ENCODE measurements at regions not wholly inside any gene's neighbourhood (a gene's known extent, or its start where the extent isn't known, plus 50 kb on each side); places are given as distances from the start of the nearest gene placed in this dataset.

DNA sequence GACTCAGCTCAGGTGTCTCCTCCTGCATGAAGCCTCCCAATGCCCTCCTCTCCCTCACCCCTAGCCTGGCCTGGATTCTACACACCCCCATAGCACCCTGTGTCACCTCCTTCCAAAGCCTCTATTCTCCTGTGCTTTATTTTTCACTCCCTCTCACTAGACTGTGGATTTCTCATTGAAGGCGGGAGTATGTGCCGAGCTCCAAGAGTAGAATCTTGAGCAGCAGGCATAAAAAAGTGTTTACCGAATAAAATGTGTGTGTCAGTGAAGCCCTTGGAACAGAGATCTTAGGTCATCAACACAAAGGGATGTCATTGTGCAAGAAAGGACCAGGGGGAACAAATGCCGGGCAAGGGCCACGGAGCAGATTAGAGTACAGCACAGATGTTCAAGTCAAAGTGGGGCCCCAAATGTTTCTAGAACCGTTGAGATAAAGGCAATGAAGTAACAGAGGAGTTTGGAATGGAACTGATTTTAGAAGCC lies 106.1 kb upstream of the TMEM170B start (continued):
- TF ChIP-seq, protein P1, sequence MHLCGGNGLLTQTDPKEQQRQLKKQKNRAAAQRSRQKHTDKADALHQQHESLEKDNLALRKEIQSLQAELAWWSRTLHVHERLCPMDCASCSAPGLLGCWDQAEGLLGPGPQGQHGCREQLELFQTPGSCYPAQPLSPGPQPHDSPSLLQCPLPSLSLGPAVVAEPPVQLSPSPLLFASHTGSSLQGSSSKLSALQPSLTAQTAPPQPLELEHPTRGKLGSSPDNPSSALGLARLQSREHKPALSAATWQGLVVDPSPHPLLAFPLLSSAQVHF (CRISPR knock-in tag; IDR thresholded peaks at IDR 0.05) = no peak
- TF ChIP-seq ZFP62 (CRISPR knock-in tag; IDR thresholded peaks at IDR 0.05) = no peak
- TF ChIP-seq MLLT10 (CRISPR knock-in tag; IDR thresholded peaks at IDR 0.05) = no peak
- TF ChIP-seq ZNF224 (CRISPR knock-in tag; IDR thresholded peaks at IDR 0.05) = no peak
- no peak for TF ChIP-seq SIN3B (IDR thresholded peaks at IDR 0.05; ENCODE audit: low read length)
- TF ChIP-seq, protein P2, sequence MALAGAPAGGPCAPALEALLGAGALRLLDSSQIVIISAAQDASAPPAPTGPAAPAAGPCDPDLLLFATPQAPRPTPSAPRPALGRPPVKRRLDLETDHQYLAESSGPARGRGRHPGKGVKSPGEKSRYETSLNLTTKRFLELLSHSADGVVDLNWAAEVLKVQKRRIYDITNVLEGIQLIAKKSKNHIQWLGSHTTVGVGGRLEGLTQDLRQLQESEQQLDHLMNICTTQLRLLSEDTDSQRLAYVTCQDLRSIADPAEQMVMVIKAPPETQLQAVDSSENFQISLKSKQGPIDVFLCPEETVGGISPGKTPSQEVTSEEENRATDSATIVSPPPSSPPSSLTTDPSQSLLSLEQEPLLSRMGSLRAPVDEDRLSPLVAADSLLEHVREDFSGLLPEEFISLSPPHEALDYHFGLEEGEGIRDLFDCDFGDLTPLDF (CRISPR knock-in tag; IDR thresholded peaks at IDR 0.05) = no peak
- TF ChIP-seq, protein P3, sequence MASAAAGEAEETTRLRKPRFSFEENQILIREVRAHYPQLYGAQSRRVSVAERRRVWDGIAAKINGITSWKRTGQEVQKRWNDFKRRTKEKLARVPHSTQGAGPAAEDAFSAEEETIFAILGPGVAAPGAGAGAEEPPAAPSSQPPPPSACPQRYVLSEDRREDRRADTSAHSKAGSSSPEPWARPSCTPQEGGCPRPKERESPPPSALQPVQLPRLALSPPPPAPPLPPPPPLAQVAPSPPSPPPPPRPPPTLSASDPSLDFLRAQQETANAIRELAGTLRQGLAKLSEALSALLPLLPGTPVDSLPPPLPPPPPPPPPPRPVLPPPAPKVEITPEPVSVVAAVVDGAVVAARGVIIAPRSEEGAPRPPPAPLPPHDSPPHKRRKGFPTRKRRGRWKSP (CRISPR knock-in tag; IDR thresholded peaks at IDR 0.05) = no peak
- TF ChIP-seq MIXL1 (CRISPR knock-in tag; IDR thresholded peaks at IDR 0.05) = peak; percentile 73; the same call in 1 of the 2 replicates
- 0 out of 2 replicates have a peak, but pooled peaks have one; percentile 59 for TF ChIP-seq SIX1 (CRISPR knock-in tag; IDR thresholded peaks at IDR 0.05; ENCODE audit: borderline replicate concordance)
- TF ChIP-seq FOSL2 (CRISPR knock-in tag; IDR thresholded peaks at IDR 0.05) = peak; percentile 73
- TF ChIP-seq ZNF253 (CRISPR knock-in tag; IDR thresholded peaks at IDR 0.05; ENCODE audit: borderline replicate concordance) = no peak
- TF ChIP-seq IKZF4 (CRISPR knock-in tag; IDR thresholded peaks at IDR 0.05; ENCODE audit: borderline replicate concordance, low read depth, not compliant biosample characterization) = no peak
- no peak for TF ChIP-seq ZNF569 (CRISPR knock-in tag; IDR thresholded peaks at IDR 0.05; ENCODE audit: borderline replicate concordance)
- TF ChIP-seq, protein P4, sequence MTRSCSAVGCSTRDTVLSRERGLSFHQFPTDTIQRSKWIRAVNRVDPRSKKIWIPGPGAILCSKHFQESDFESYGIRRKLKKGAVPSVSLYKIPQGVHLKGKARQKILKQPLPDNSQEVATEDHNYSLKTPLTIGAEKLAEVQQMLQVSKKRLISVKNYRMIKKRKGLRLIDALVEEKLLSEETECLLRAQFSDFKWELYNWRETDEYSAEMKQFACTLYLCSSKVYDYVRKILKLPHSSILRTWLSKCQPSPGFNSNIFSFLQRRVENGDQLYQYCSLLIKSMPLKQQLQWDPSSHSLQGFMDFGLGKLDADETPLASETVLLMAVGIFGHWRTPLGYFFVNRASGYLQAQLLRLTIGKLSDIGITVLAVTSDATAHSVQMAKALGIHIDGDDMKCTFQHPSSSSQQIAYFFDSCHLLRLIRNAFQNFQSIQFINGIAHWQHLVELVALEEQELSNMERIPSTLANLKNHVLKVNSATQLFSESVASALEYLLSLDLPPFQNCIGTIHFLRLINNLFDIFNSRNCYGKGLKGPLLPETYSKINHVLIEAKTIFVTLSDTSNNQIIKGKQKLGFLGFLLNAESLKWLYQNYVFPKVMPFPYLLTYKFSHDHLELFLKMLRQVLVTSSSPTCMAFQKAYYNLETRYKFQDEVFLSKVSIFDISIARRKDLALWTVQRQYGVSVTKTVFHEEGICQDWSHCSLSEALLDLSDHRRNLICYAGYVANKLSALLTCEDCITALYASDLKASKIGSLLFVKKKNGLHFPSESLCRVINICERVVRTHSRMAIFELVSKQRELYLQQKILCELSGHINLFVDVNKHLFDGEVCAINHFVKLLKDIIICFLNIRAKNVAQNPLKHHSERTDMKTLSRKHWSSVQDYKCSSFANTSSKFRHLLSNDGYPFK (CRISPR knock-in tag; IDR thresholded peaks at IDR 0.05; ENCODE audit: borderline replicate concordance) = no peak
- TF ChIP-seq BCL6 (CRISPR knock-in tag; IDR thresholded peaks at IDR 0.05) = peak; percentile 53; the same call in 1 of the 2 replicates
- TF ChIP-seq ZNF232 (CRISPR knock-in tag; IDR thresholded peaks at IDR 0.05; ENCODE audit: borderline replicate concordance) = no peak
- peak; percentile 88 for TF ChIP-seq HNF4G (IDR thresholded peaks at IDR 0.05; ENCODE audit: borderline replicate concordance, low read depth, low read length)
- TF ChIP-seq HNF4G (CRISPR knock-in tag; IDR thresholded peaks at IDR 0.05; ENCODE audit: borderline replicate concordance, low read depth) = no peak; the same call in 1 of the 2 replicates
- TF ChIP-seq ZNF546 (CRISPR knock-in tag; conservative IDR thresholded peaks at IDR 0.05) = no peak
- peak; percentile 73 for TF ChIP-seq SOX13 (IDR thresholded peaks at IDR 0.05)
- TF ChIP-seq SOX13 (CRISPR knock-in tag; conservative IDR thresholded peaks at IDR 0.05 in 1 of 2, IDR thresholded peaks at IDR 0.05 in 1 of 2) = peak in 1 of 2 experiments; percentile 94; a peak in 2 of 4 replicates
- TF ChIP-seq, protein P5, sequence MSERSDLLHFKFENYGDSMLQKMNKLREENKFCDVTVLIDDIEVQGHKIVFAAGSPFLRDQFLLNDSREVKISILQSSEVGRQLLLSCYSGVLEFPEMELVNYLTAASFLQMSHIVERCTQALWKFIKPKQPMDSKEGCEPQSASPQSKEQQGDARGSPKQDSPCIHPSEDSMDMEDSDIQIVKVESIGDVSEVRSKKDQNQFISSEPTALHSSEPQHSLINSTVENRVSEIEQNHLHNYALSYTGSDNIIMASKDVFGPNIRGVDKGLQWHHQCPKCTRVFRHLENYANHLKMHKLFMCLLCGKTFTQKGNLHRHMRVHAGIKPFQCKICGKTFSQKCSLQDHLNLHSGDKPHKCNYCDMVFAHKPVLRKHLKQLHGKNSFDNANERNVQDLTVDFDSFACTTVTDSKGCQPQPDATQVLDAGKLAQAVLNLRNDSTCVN (CRISPR knock-in tag; IDR thresholded peaks at IDR 0.05; ENCODE audit: borderline replicate concordance) = peak; percentile 84; the same call in 1 of the 2 replicates
- TF ChIP-seq RBFOX2 (IDR thresholded peaks at IDR 0.05; ENCODE audit: low read depth, low read length) = no peak
- TF ChIP-seq, protein P6, sequence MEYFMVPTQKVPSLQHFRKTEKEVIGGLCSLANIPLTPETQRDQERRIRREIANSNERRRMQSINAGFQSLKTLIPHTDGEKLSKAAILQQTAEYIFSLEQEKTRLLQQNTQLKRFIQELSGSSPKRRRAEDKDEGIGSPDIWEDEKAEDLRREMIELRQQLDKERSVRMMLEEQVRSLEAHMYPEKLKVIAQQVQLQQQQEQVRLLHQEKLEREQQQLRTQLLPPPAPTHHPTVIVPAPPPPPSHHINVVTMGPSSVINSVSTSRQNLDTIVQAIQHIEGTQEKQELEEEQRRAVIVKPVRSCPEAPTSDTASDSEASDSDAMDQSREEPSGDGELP (IDR thresholded peaks at IDR 0.05; ENCODE audit: borderline replicate concordance, low read depth) = peak; percentile 62

Data from HepG2 (cell line).